Progenitor cell of endocrine pancreas (in vitro differentiated cells): ENCODE measurements at regions not wholly inside any gene's neighbourhood (a gene's known extent, or its start where the extent isn't known, plus 50 kb on each side); places are given as distances from the start of the nearest gene placed in this dataset.

ENCODE experiments used
- DNase-seq: peaks from one replicate; pipeline ENCODE4 v3.0.0; 2021; ENCODE audit warnings: low spot score; ENCODE audit not compliant: unreplicated experiment
- H3K27ac Mint-ChIP-seq: 2 replicates; pipeline ENCODE4 v1.8.0; 2021; ENCODE audit warnings: mild to moderate bottlenecking, moderate library complexity, mixed read lengths
- H3K27me3 Mint-ChIP-seq: 2 replicates; pipeline ENCODE4 v1.8.0; 2021; ENCODE audit warnings: mixed read lengths
- H3K36me3 Mint-ChIP-seq: 2 replicates; pipeline ENCODE4 v1.8.0; 2022; ENCODE audit warnings: mixed read lengths; ENCODE audit not compliant: insufficient read depth
- H3K4me1 Mint-ChIP-seq: 2 replicates; pipeline ENCODE4 v1.8.0; 2021; ENCODE audit warnings: low read depth, mixed read lengths
- H3K4me3 Mint-ChIP-seq: 2 replicates; pipeline ENCODE4 v1.8.0; 2021; ENCODE audit warnings: low read depth, mild to moderate bottlenecking, moderate library complexity, mixed read lengths
- H3K9me3 Mint-ChIP-seq: 2 replicates; pipeline ENCODE4 v1.8.0; 2021; ENCODE audit warnings: low read depth, mixed read lengths
- TF ChIP-seq, protein P1 (sequence below): fragments of 200-600 bp; sonication (generic); IDR thresholded peaks from one replicate; pipeline ENCODE4 v1.5.0; 2021; ENCODE audit warnings: antibody characterized with exemption, mild to moderate bottlenecking; ENCODE audit not compliant: unreplicated experiment

GRCh38 chr6:6412221-6412620 lies 91.8 kb upstream of the F13A1 start:
- Mint-ChIP-seq H3K36me3 (no peaks in the 10 kb centered on the region), H3K27ac (no peak overlapping the region), H3K4me1 (no peaks in the 10 kb centered on the region), H3K9me3 (no peaks in the 10 kb centered on the region), H3K27me3 (peaks cover 6% of the 10 kb centered on the region), H3K4me3 (no peak overlapping the region)
- no peak for DNase-seq
- TF ChIP-seq, protein P1, sequence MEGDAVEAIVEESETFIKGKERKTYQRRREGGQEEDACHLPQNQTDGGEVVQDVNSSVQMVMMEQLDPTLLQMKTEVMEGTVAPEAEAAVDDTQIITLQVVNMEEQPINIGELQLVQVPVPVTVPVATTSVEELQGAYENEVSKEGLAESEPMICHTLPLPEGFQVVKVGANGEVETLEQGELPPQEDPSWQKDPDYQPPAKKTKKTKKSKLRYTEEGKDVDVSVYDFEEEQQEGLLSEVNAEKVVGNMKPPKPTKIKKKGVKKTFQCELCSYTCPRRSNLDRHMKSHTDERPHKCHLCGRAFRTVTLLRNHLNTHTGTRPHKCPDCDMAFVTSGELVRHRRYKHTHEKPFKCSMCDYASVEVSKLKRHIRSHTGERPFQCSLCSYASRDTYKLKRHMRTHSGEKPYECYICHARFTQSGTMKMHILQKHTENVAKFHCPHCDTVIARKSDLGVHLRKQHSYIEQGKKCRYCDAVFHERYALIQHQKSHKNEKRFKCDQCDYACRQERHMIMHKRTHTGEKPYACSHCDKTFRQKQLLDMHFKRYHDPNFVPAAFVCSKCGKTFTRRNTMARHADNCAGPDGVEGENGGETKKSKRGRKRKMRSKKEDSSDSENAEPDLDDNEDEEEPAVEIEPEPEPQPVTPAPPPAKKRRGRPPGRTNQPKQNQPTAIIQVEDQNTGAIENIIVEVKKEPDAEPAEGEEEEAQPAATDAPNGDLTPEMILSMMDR, result no peak

DNA sequence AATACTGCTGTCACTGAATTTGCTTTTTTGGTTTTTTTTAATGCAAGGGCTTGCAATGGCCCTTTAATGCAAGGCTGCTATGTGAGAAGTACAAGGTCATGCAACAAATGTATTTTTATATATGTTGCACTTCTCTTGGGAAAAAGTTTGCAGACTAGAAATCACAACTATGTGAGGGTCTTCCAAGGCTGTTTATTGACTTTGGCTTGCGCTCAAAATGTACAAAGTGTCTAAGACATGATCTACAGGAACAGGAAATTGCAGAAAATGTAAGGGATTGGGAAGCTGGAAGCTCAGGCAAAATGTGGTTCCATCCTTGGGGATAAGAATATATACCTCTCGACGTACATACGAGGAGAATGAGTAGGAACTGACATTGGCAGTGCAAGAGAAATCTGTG lies 92.2 kb upstream of the F13A1 start:
- Mint-ChIP-seq H3K9me3 (no peaks in the 10 kb centered on the region), H3K27me3 (peaks cover 6% of the 10 kb centered on the region), H3K4me3 (no peak overlapping the region)

DNA sequence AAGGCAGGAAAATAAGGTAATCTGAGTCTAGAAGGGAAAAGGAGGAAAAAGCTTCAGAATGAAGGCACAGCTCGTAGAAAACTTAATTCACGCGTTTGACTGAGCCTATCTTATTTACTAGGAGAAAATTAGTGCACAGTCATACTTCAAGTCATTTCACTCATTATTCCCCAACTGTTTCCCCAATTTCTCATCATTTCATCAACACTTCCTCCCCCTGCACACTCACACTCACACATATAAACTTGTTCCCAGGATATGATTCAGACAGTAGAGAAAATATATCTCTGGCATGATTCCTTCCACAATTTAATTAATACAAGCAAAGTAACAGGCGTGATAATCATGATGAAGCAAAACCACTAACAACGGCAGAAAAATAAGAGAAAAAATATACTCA lies 94.5 kb upstream of the F13A1 start:
- Mint-ChIP-seq H3K36me3 (no peaks in the 10 kb centered on the region), H3K9me3 (no peaks in the 10 kb centered on the region), H3K27me3 (peaks cover 3% of the 10 kb centered on the region), H3K4me3 (no peak overlapping the region), H3K27ac (no peak overlapping the region), H3K4me1 (no peaks in the 10 kb centered on the region)
- TF ChIP-seq, protein P1, result no peak
- no peak for DNase-seq

More for the DNA sequence above, 92.2 kb upstream of the F13A1 start:
- Mint-ChIP-seq H3K27ac (no peak overlapping the region), H3K36me3 (no peaks in the 10 kb centered on the region), H3K4me1 (no peaks in the 10 kb centered on the region)
- DNase-seq, result no peak
- TF ChIP-seq, protein P1, result no peak

GRCh38 chr6:6417475-6417874 lies 97.0 kb upstream of the F13A1 start:
- no peak for DNase-seq
- TF ChIP-seq, protein P1, result no peak
- no peak overlapping the region for H3K4me3 Mint-ChIP-seq
- no peak overlapping the region for H3K27ac Mint-ChIP-seq
- no peaks in the 10 kb centered on the region for H3K9me3 Mint-ChIP-seq
- H3K27me3 Mint-ChIP-seq, result peaks cover 3% of the 10 kb centered on the region
- H3K36me3 Mint-ChIP-seq, result no peaks in the 10 kb centered on the region
- H3K4me1 Mint-ChIP-seq, result no peaks in the 10 kb centered on the region

DNA sequence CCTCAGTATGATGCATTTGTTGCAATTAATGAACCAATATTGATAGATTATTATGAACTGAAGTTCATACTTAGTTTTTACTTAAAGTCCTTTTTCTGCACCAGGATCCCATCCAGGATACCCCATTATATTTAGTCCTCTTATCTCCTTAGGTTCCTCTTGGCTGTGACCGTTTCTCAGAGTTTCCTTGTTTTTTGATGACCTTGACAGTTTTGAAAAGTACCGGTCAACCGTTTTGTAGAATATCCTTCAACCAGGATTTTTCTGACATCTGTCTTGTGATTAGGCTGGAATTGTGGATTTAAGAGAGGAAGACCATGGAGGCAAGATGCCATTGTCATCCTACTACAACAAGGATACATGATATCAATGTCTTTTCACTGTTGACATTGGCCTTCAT lies 98.0 kb upstream of the F13A1 start:
- no peaks in the 10 kb centered on the region for H3K36me3 Mint-ChIP-seq
- no peak overlapping the region for H3K27ac Mint-ChIP-seq
- no peaks in the 10 kb centered on the region for H3K9me3 Mint-ChIP-seq
- no peak for DNase-seq
- TF ChIP-seq, protein P1, result no peak
- no peaks in the 10 kb centered on the region for H3K4me1 Mint-ChIP-seq
- H3K4me3 Mint-ChIP-seq, result no peak overlapping the region
- peaks cover 3% of the 10 kb centered on the region for H3K27me3 Mint-ChIP-seq
